ENCODE measurements at regions not wholly inside any gene's neighbourhood (a gene's known extent, or its start where the extent isn't known, plus 50 kb on each side); places are given as distances from the start of the nearest gene placed in this dataset.

- TF ChIP-seq ZBTB7A (IDR thresholded peaks at IDR 0.05; ENCODE audit: low read depth) (no peak), REST (IDR thresholded peaks at IDR 0.05; ENCODE audit: low read depth) (no peak), CEBPB (IDR thresholded peaks at IDR 0.05) (no peak), USF1 (IDR thresholded peaks at IDR 0.05) (no peak), EP300 (IDR thresholded peaks at IDR 0.05; ENCODE audit: borderline replicate concordance) (no peak), RAD21 (IDR thresholded peaks at IDR 0.05; ENCODE audit: low read depth) (no peak), EGR1 (IDR thresholded peaks at IDR 0.05) (no peak), YY1 (IDR thresholded peaks at IDR 0.05; ENCODE audit: low read depth) (no peak), NFIC (IDR thresholded peaks at IDR 0.05) (no peak), FOXM1 (IDR thresholded peaks at IDR 0.05; ENCODE audit: borderline replicate concordance, low read depth) (no peak), MAX (IDR thresholded peaks at IDR 0.05) (no peak), TCF12 (IDR thresholded peaks at IDR 0.05; ENCODE audit: low read depth) (no peak), TEAD4 (IDR thresholded peaks at IDR 0.05) (no peak), CREB1 (IDR thresholded peaks at IDR 0.05; ENCODE audit: low read depth) (no peak), TAF1 (IDR thresholded peaks at IDR 0.05; ENCODE audit: low read depth) (no peak)
Measured at GRCh38 chr11:116519499-116519898, 253.3 kb downstream of the BUD13 start.

GRCh38 chr11:116518141-116518540, 254.6 kb downstream of the BUD13 start:
- TF ChIP-seq RAD21 (IDR thresholded peaks at IDR 0.05; ENCODE audit: low read depth) (no peak), EGR1 (IDR thresholded peaks at IDR 0.05) (no peak), NFIC (IDR thresholded peaks at IDR 0.05) (no peak), TAF1 (IDR thresholded peaks at IDR 0.05; ENCODE audit: low read depth) (no peak), MAX (IDR thresholded peaks at IDR 0.05) (no peak), EP300 (IDR thresholded peaks at IDR 0.05; ENCODE audit: borderline replicate concordance) (no peak), TCF12 (IDR thresholded peaks at IDR 0.05; ENCODE audit: low read depth) (no peak), FOXM1 (IDR thresholded peaks at IDR 0.05; ENCODE audit: borderline replicate concordance, low read depth) (no peak), YY1 (IDR thresholded peaks at IDR 0.05; ENCODE audit: low read depth) (no peak), CREB1 (IDR thresholded peaks at IDR 0.05; ENCODE audit: low read depth) (no peak), REST (IDR thresholded peaks at IDR 0.05; ENCODE audit: low read depth) (no peak), TEAD4 (IDR thresholded peaks at IDR 0.05) (no peak), CEBPB (IDR thresholded peaks at IDR 0.05) (no peak)

- TF ChIP-seq CREB1 (IDR thresholded peaks at IDR 0.05; ENCODE audit: low read depth) (no peak), TEAD4 (IDR thresholded peaks at IDR 0.05) (no peak), EP300 (IDR thresholded peaks at IDR 0.05; ENCODE audit: borderline replicate concordance) (no peak), YY1 (IDR thresholded peaks at IDR 0.05; ENCODE audit: low read depth) (no peak), FOXM1 (IDR thresholded peaks at IDR 0.05; ENCODE audit: borderline replicate concordance, low read depth) (no peak), MAX (IDR thresholded peaks at IDR 0.05) (no peak), CEBPB (IDR thresholded peaks at IDR 0.05) (no peak), RAD21 (IDR thresholded peaks at IDR 0.05; ENCODE audit: low read depth) (no peak), USF1 (IDR thresholded peaks at IDR 0.05) (no peak), REST (IDR thresholded peaks at IDR 0.05; ENCODE audit: low read depth) (no peak), EGR1 (IDR thresholded peaks at IDR 0.05) (no peak), TAF1 (IDR thresholded peaks at IDR 0.05; ENCODE audit: low read depth) (no peak), NFIC (IDR thresholded peaks at IDR 0.05) (no peak), ZBTB7A (IDR thresholded peaks at IDR 0.05; ENCODE audit: low read depth) (no peak), TCF12 (IDR thresholded peaks at IDR 0.05; ENCODE audit: low read depth) (no peak)
Measured at GRCh38 chr11:116517584-116517983, 255.2 kb downstream of the BUD13 start.

GRCh38 chr11:116517077-116517476, 255.7 kb downstream of the BUD13 start:
- TF ChIP-seq TEAD4 (IDR thresholded peaks at IDR 0.05) (no peak), NFIC (IDR thresholded peaks at IDR 0.05) (no peak)

Data from Ishikawa (cell line).